ENCODE measurements at regions not wholly inside any gene's neighbourhood (a gene's known extent, or its start where the extent isn't known, plus 50 kb on each side); places are given as distances from the start of the nearest gene placed in this dataset.

- no peak for DNase-seq
These were observed 892.0 kb downstream of the GATA3 start for GRCh38 chr10:8946451-8946850.

- no peak for DNase-seq
These were observed 896.5 kb downstream of the GATA3 start for GRCh38 chr10:8950978-8951377.

- DNase-seq = no peak
These were observed 897.1 kb downstream of the GATA3 start for GRCh38 chr10:8951440-8952089.

- no peak for DNase-seq
These were observed 901.9 kb downstream of the GATA3 start for GRCh38 chr10:8956400-8956799.

GRCh38 chr10:8962249-8962648 lies 907.8 kb downstream of the GATA3 start:
- no peak for DNase-seq

GRCh38 chr10:8967061-8967460 lies 912.6 kb downstream of the GATA3 start:
- DNase-seq = no peak

- no peak for DNase-seq
These were observed 915.4 kb downstream of the GATA3 start for GRCh38 chr10:8969853-8970252.

- DNase-seq = no peak
These were observed 921.0 kb downstream of the GATA3 start for GRCh38 chr10:8975535-8975934.

GRCh38 chr10:8978100-8978499 lies 923.6 kb downstream of the GATA3 start:
- DNase-seq = no peak

GRCh38 chr10:8979976-8980375 lies 925.5 kb downstream of the GATA3 start:
- no peak for DNase-seq

- DNase-seq = no peak
These were observed 926.8 kb downstream of the GATA3 start for GRCh38 chr10:8981277-8981676.

GRCh38 chr10:8985651-8986050 lies 931.2 kb downstream of the GATA3 start:
- DNase-seq = no peak

- DNase-seq = no peak
These were observed 932.5 kb downstream of the GATA3 start for GRCh38 chr10:8986975-8987374.

GRCh38 chr10:8987712-8988111 lies 933.2 kb downstream of the GATA3 start:
- no peak for DNase-seq

GRCh38 chr10:8990280-8990987 lies 935.9 kb downstream of the GATA3 start:
- no peak for DNase-seq

GRCh38 chr10:8992009-8992408 lies 937.5 kb downstream of the GATA3 start:
- DNase-seq = no peak

- DNase-seq = no peak
These were observed 939.4 kb downstream of the GATA3 start for GRCh38 chr10:8993864-8994263.

GRCh38 chr10:8998751-8999150 lies 944.3 kb downstream of the GATA3 start:
- no peak for DNase-seq

GRCh38 chr10:9003122-9003521 lies 948.6 kb downstream of the GATA3 start:
- no peak for DNase-seq

GRCh38 chr10:9004736-9005135 lies 950.2 kb downstream of the GATA3 start:
- no peak for DNase-seq

- no peak for DNase-seq
These were observed 955.0 kb downstream of the GATA3 start for GRCh38 chr10:9009505-9009904.

- DNase-seq = no peak
These were observed 955.6 kb downstream of the GATA3 start for GRCh38 chr10:9010093-9010492.

- no peak for DNase-seq
These were observed 956.6 kb downstream of the GATA3 start for GRCh38 chr10:9010931-9011670.

GRCh38 chr10:9012312-9012711 lies 957.8 kb downstream of the GATA3 start:
- DNase-seq = no peak
